Cerebellar cortex (tissue), 1 donor: ENCODE measurements at regions not wholly inside any gene's neighbourhood (a gene's known extent, or its start where the extent isn't known, plus 50 kb on each side); places are given as distances from the start of the nearest gene placed in this dataset.

Experiments used
- DNase-seq: peaks from one replicate; pipeline ENCODE4 v3.0.0-alpha.2; 2015; ENCODE audit warnings: low spot score

GRCh38 chr21:14869984-14870852 is 194.6 kb downstream of the NRIP1 start:
- DNase-seq, result no peak

- no peak for DNase-seq
Measured at GRCh38 chr21:14866859-14867765, 197.7 kb downstream of the NRIP1 start.

GRCh38 chr21:14864211-14865021 is 200.4 kb downstream of the NRIP1 start:
- DNase-seq, result peak; percentile 77

- DNase-seq, result no peak
Measured at GRCh38 chr21:14863745-14864210, 201.0 kb downstream of the NRIP1 start.

- no peak for DNase-seq
Measured at GRCh38 chr21:14862794-14863720, 201.7 kb downstream of the NRIP1 start.

- no peak for DNase-seq
Measured at GRCh38 chr21:14858311-14858710, 206.5 kb downstream of the NRIP1 start.

GRCh38 chr21:14857529-14857928 is 207.3 kb downstream of the NRIP1 start:
- no peak for DNase-seq

- no peak for DNase-seq
Measured at GRCh38 chr21:14850394-14850793, 214.4 kb downstream of the NRIP1 start.

- no peak for DNase-seq
Measured at GRCh38 chr21:14846621-14847020, 218.2 kb downstream of the NRIP1 start.

- no peak for DNase-seq
Measured at GRCh38 chr21:14844001-14844400, 220.8 kb downstream of the NRIP1 start.

- peak; percentile 7 for DNase-seq
Measured at GRCh38 chr21:14842601-14843000, 222.2 kb downstream of the NRIP1 start.

GRCh38 chr21:14841511-14842472 is 223.0 kb downstream of the NRIP1 start:
- no peak for DNase-seq

- DNase-seq, result no peak
Measured at GRCh38 chr21:14838400-14838799, 226.4 kb downstream of the NRIP1 start.

- no peak for DNase-seq
Measured at GRCh38 chr21:14836950-14837349, 227.8 kb downstream of the NRIP1 start.

- no peak for DNase-seq
Measured at GRCh38 chr21:14833666-14834351, 231.0 kb downstream of the NRIP1 start.

- DNase-seq, result no peak
Measured at GRCh38 chr21:14833241-14833640, 231.6 kb downstream of the NRIP1 start.

GRCh38 chr21:14830307-14830706 is 234.5 kb downstream of the NRIP1 start:
- no peak for DNase-seq

- no peak for DNase-seq
Measured at GRCh38 chr21:14829685-14830084, 235.1 kb downstream of the NRIP1 start.

GRCh38 chr21:14827468-14827867 is 237.3 kb downstream of the NRIP1 start:
- DNase-seq, result no peak
